OCI-LY7 (cell line): ENCODE measurements at regions not wholly inside any gene's neighbourhood (a gene's known extent, or its start where the extent isn't known, plus 50 kb on each side); places are given as distances from the start of the nearest gene placed in this dataset.

Experiments
- BruUV-seq: library from RNA; stranded (reverse); fragments of 400-500 nt; replicated peaks from 2 replicates; lab custom pipeline; 2021; lab: Mats Ljungman, UMichigan
- CTCF ChIA-PET: fragments of 300-600 bp; sonication (Branson Sonifier 250); formaldehyde crosslinking; loops from one replicate; lab custom pipeline; 2022; ENCODE audit warnings: antibody characterized with exemption; ENCODE audit not compliant: unreplicated experiment; lab: Charles Lee
- POLR2A ChIA-PET: fragments of 300-600 bp; sonication (Branson Sonifier 250); formaldehyde crosslinking; loops from one replicate; lab custom pipeline; 2022; ENCODE audit warnings: antibody characterized with exemption; lab: Charles Lee
- DNase-seq: peaks from one replicate; pipeline ENCODE4 v3.0.0-alpha.2; 2015; ENCODE audit warnings: low spot score
- H2AFZ ChIP-seq: fragments of 200-600 bp; sonication (generic), shearing (Covaris generic); 2 replicates; pipeline ENCODE4 v1.6.1; 2014; ENCODE audit warnings: mild to moderate bottlenecking, antibody characterized with exemption, low read length, moderate library complexity
- H3K27ac ChIP-seq: fragments of 200-600 bp; sonication (generic); 2 replicates; pipeline ENCODE4 v1.5.1; 2014; ENCODE audit warnings: mixed run types, low read depth, mild to moderate bottlenecking, moderate library complexity, low read length, inconsistent platforms; ENCODE audit not compliant: poor library complexity, severe bottlenecking
- H3K36me3 ChIP-seq: fragments of 200-600 bp; sonication (generic); 2 replicates; pipeline ENCODE4 v1.6.1; 2014; ENCODE audit warnings: mild to moderate bottlenecking, antibody characterized with exemption, low read length, moderate library complexity, mixed read lengths; ENCODE audit not compliant: insufficient read depth
- H3K4me1 ChIP-seq: fragments of 200-600 bp; sonication (generic); 2 replicates; pipeline ENCODE4 v1.5.1; 2014; ENCODE audit warnings: mild to moderate bottlenecking, low read length; ENCODE audit not compliant: insufficient read depth, poor library complexity, severe bottlenecking
- H3K4me2 ChIP-seq: fragments of 200-600 bp; sonication (generic); 2 replicates; pipeline ENCODE4 v1.6.1; 2014; ENCODE audit warnings: mild to moderate bottlenecking, low read length
- H3K4me3 ChIP-seq: fragments of 200-600 bp; sonication (generic); 2 replicates; pipeline ENCODE4 v1.5.1; 2014; ENCODE audit warnings: mild to moderate bottlenecking, low read depth, low read length; ENCODE audit not compliant: poor library complexity, severe bottlenecking
- H3K79me2 ChIP-seq: fragments of 200-600 bp; sonication (generic); 2 replicates; pipeline ENCODE4 v1.6.1; 2016; ENCODE audit warnings: low read depth, mild to moderate bottlenecking, low read length, moderate library complexity, mixed read lengths; ENCODE audit not compliant: insufficient read depth
- H3K9me2 ChIP-seq: fragments of 200-600 bp; sonication (generic); 2 replicates; pipeline ENCODE4 v1.6.1; 2016; ENCODE audit warnings: mild to moderate bottlenecking, low read length, mixed read lengths; ENCODE audit not compliant: insufficient read depth
- H3K9me3 ChIP-seq: fragments of 200-600 bp; sonication (generic); 2 replicates; pipeline ENCODE4 v1.6.1; 2014; ENCODE audit warnings: mild to moderate bottlenecking, mixed run types, low read length, mixed read lengths
- H4K20me1 ChIP-seq: fragments of 200-600 bp; sonication (generic); 2 replicates; pipeline ENCODE4 v1.6.1; 2014; ENCODE audit warnings: mild to moderate bottlenecking, antibody characterized with exemption, low read length, moderate library complexity, mixed read lengths; ENCODE audit not compliant: insufficient read depth
- CTCF ChIP-seq: fragments of 200-600 bp; sonication (generic); conservative IDR thresholded peaks from 2 replicates; pipeline ENCODE4 v1.5.1; 2014; ENCODE audit warnings: mild to moderate bottlenecking, antibody characterized with exemption, low read length, moderate library complexity, mixed read lengths
- EZH2phosphoT487 ChIP-seq: fragments of 200-600 bp; sonication (generic); IDR thresholded peaks from 2 replicates; pipeline ENCODE4 v1.6.1; 2018; ENCODE audit warnings: low read depth, borderline replicate concordance, mild to moderate bottlenecking, mixed run types, antibody characterized with exemption, low read length, moderate library complexity, mixed read lengths
- intact Hi-C: fragments of 100-400 bp; cut with micrococcal nuclease; formaldehyde crosslinking; loops from one replicate; pipeline ENCODE4 v1.10.0; 2022; ENCODE audit not compliant: unreplicated experiment

DNA sequence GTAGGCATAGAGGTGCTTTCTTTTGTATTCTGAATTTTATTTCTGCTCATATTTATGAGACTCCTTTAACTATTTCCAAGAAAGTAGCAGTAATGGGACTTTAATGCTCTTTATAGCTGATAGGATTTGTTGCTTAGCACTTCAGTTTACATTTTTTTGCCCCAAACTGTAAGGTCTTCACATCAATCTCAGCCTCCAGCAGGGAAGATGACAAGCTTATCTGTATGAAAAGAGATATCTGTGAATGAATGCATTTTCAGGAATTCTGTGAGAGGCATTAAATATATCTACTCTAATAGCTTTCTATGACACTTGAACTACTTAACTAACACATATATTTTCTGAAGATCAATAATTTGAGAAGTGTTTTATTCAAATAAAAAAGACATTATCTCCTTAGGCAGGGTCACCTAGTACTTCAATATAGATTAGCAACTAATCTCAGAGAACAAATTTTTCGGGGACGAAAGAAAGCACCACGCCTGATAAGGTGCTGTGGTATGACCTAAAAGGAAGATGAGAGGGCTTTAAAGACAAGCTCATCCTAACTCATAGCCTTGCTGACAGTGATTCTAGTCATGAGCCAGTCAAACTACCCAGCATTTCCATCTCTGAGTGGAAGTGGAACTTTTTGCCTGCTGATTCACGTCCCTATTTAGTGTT is 766.1 kb upstream of the CNTNAP5 start:
- Histone ChIP-seq H3K79me2 (no peaks in the 10 kb centered on the region), H3K4me1 (no peaks in the 10 kb centered on the region), H3K4me2 (no peak overlapping the region), H3K9me2 (no peaks in the 10 kb centered on the region), H3K27ac (no peak overlapping the region), H3K36me3 (no peaks in the 10 kb centered on the region), H2AFZ (no peak overlapping the region), H3K9me3 (0 out of 2 replicates have a peak, but pooled peaks cover 3% of the 10 kb centered on the region), H4K20me1 (no peaks in the 10 kb centered on the region), H3K4me3 (no peak overlapping the region)
- CTCF ChIA-PET = no interaction called here
- DNase-seq = no peak
- no peak for TF ChIP-seq EZH2phosphoT487
- TF ChIP-seq CTCF = no peak
- POLR2A ChIA-PET = no interaction called here
- intact Hi-C loops = no loop called here
- no TSS peak for BruUV-seq

- Histone ChIP-seq H3K4me3 (no peak overlapping the region), H3K9me3 (0 out of 2 replicates have a peak, but pooled peaks cover 3% of the 10 kb centered on the region), H3K27ac (no peak overlapping the region), H3K9me2 (no peaks in the 10 kb centered on the region), H4K20me1 (no peaks in the 10 kb centered on the region), H3K4me1 (no peaks in the 10 kb centered on the region), H2AFZ (no peak overlapping the region), H3K4me2 (no peak overlapping the region), H3K36me3 (no peaks in the 10 kb centered on the region), H3K79me2 (no peaks in the 10 kb centered on the region)
- no TSS peak for BruUV-seq
- ChIA-PET POLR2A (no interaction called here), CTCF (no interaction called here)
- no peak for DNase-seq
- TF ChIP-seq EZH2phosphoT487 (no peak), CTCF (no peak)
- intact Hi-C loops = no loop called here
Measured at GRCh38 chr2:123262856-123263255, 762.2 kb upstream of the CNTNAP5 start.

- H3K4me3 ChIP-seq = no peak overlapping the region
- no peaks in the 10 kb centered on the region for H3K36me3 ChIP-seq
- BruUV-seq = no TSS peak
- H3K27ac ChIP-seq = no peak overlapping the region
- H3K4me1 ChIP-seq = no peaks in the 10 kb centered on the region
- no peak overlapping the region for H3K4me2 ChIP-seq
- no peak for TF ChIP-seq EZH2phosphoT487
- TF ChIP-seq CTCF = no peak
- H4K20me1 ChIP-seq = no peaks in the 10 kb centered on the region
- ChIA-PET CTCF (no interaction called here), POLR2A (no interaction called here)
- DNase-seq = no peak
- intact Hi-C loops = no loop called here
- no peaks in the 10 kb centered on the region for H3K9me3 ChIP-seq
- no peak overlapping the region for H2AFZ ChIP-seq
- no peaks in the 10 kb centered on the region for H3K9me2 ChIP-seq
- no peaks in the 10 kb centered on the region for H3K79me2 ChIP-seq
Measured at GRCh38 chr2:123283431-123283830, 741.7 kb upstream of the CNTNAP5 start.
